ENCODE measurements at regions not wholly inside any gene's neighbourhood (a gene's known extent, or its start where the extent isn't known, plus 50 kb on each side); places are given as distances from the start of the nearest gene placed in this dataset.

DNA sequence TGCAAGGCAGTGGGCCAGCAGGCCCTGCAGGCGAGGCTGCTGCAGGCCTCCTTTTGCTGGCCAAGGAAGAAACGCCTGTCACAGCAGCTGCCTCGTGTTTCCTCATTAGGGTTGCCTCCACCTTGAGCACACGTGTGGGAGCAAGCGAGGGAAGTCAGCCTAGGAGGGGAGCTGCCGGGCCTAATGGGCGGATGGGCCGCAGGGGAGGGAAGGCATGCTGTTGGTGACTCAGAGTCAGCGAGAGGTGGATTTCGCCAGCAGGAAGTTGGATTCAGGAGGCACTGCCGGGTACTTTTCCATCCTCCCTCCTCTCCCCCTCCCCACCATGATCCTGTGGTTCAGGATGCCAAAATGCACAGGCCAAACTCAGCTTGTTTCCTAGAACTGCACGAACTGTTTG, 498.7 kb downstream of the METTL15 start:
- H3K9me2 ChIP-seq = no peaks in the 10 kb centered on the region
- no peak overlapping the region for H3K27ac ChIP-seq (ENCODE audit: low read depth in 2 of 2, low read length in 1 of 2)
- POLR2A ChIA-PET = no interaction called here
- CTCF ChIA-PET = no interaction called here
- 62% methylated on average over 11 of the region's 12 CpGs for WGBS (ENCODE audit: low lambda C conversion rate)
- no peak overlapping the region for H3K4me3 ChIP-seq (ENCODE audit: low read depth in 2 of 2, low read length in 1 of 2)
- H2AFZ ChIP-seq (ENCODE audit: low read depth) = peak overlapping the region; percentile 43; the same call in 1 of the 2 replicates
- no peaks in the 10 kb centered on the region for H3K36me3 ChIP-seq (replicated peaks in 1 of 2; ENCODE audit: control insufficient read depth in 1 of 2, insufficient read depth in 2 of 2, low read length in 1 of 2)
- no peak for TF ChIP-seq NRF1 (IDR thresholded peaks at IDR 0.05; ENCODE audit: low read depth, low read length)
- TF ChIP-seq, protein P1, sequence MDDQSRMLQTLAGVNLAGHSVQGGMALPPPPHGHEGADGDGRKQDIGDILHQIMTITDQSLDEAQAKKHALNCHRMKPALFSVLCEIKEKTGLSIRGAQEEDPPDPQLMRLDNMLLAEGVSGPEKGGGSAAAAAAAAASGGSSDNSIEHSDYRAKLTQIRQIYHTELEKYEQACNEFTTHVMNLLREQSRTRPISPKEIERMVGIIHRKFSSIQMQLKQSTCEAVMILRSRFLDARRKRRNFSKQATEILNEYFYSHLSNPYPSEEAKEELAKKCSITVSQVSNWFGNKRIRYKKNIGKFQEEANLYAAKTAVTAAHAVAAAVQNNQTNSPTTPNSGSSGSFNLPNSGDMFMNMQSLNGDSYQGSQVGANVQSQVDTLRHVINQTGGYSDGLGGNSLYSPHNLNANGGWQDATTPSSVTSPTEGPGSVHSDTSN (IDR thresholded peaks at IDR 0.05) = no peak
- TF ChIP-seq, protein P2, sequence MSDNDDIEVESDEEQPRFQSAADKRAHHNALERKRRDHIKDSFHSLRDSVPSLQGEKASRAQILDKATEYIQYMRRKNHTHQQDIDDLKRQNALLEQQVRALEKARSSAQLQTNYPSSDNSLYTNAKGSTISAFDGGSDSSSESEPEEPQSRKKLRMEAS (IDR thresholded peaks at IDR 0.05; ENCODE audit: low read depth) = peak; percentile 65
- no peak for TF ChIP-seq SIN3A (IDR thresholded peaks at IDR 0.05; ENCODE audit: borderline replicate concordance, low read depth, low read length)
- peak; percentile 9; the same call in 1 of the 2 replicates for TF ChIP-seq FOSL2 (IDR thresholded peaks at IDR 0.05; ENCODE audit: borderline replicate concordance, low read depth)
- TF ChIP-seq FOXJ3 (CRISPR knock-in tag; IDR thresholded peaks at IDR 0.05) = no peak
- H3K9ac ChIP-seq = no peak overlapping the region
- H3K27me3 ChIP-seq (ENCODE audit: insufficient read depth) = no peaks in the 10 kb centered on the region
- H3K4me2 ChIP-seq = no peak overlapping the region
- no peaks in the 10 kb centered on the region for H3K79me2 ChIP-seq (ENCODE audit: insufficient read depth)
- H4K20me1 ChIP-seq (ENCODE audit: insufficient read depth) = no peaks in the 10 kb centered on the region
- H3K9me3 ChIP-seq = no peaks in the 10 kb centered on the region
- no peaks in the 10 kb centered on the region for H3F3A ChIP-seq (replicated peaks; ENCODE audit: insufficient read depth)
- no peak for DNase-seq
- no peaks in the 10 kb centered on the region; a peak in 1 of 4 replicates for H3K4me1 ChIP-seq (ENCODE audit: control insufficient read depth in 1 of 2, insufficient read depth in 2 of 2, low read depth in 1 of 2, low read length in 1 of 2)

DNA sequence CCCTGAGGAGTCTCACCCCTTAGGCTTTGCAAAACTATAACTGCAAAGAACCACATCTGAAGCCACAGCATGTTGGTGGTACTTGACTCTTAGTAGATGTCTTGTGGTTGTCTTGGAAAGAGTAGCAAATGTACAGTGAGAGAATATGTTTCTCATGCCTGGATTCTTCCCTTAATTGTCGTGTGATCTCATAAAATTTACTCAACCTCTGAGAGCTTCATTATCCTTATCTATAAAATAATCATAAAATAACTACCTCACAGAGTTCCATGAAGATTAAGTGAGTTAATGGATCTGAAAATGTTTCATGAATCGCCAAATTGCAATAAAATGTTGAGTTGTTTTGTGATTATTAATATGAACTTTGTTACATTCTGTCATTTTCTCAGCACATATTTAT, 491.5 kb downstream of the METTL15 start:
- CTCF ChIA-PET = no interaction called here
- no peaks in the 10 kb centered on the region for H4K20me1 ChIP-seq (ENCODE audit: insufficient read depth)

More for the DNA sequence above, 491.5 kb downstream of the METTL15 start:
- Histone ChIP-seq H2AFZ (ENCODE audit: low read depth) (no peak overlapping the region), H3K27ac (ENCODE audit: low read depth in 2 of 2, low read length in 1 of 2) (no peak overlapping the region), H3K27me3 (ENCODE audit: insufficient read depth) (no peaks in the 10 kb centered on the region), H3F3A (replicated peaks; ENCODE audit: insufficient read depth) (no peaks in the 10 kb centered on the region), H3K4me3 (ENCODE audit: low read depth in 2 of 2, low read length in 1 of 2) (no peak overlapping the region), H3K4me2 (no peak overlapping the region), H3K4me1 (ENCODE audit: control insufficient read depth in 1 of 2, insufficient read depth in 2 of 2, low read depth in 1 of 2, low read length in 1 of 2) (no peaks in the 10 kb centered on the region), H3K9me3 (no peaks in the 10 kb centered on the region), H3K36me3 (replicated peaks in 1 of 2; ENCODE audit: control insufficient read depth in 1 of 2, insufficient read depth in 2 of 2, low read length in 1 of 2) (no peaks in the 10 kb centered on the region), H3K9ac (no peak overlapping the region), H3K79me2 (ENCODE audit: insufficient read depth) (no peaks in the 10 kb centered on the region), H3K9me2 (no peaks in the 10 kb centered on the region)
- WGBS (ENCODE audit: low lambda C conversion rate) = 34% methylated on average over 2 of the region's 2 CpGs
- POLR2A ChIA-PET = no interaction called here
- DNase-seq = no peak
- TF ChIP-seq RCOR1 (IDR thresholded peaks at IDR 0.05; ENCODE audit: low read length) (no peak), TEAD4 (IDR thresholded peaks at IDR 0.05; ENCODE audit: borderline replicate concordance, insufficient read depth) (no peak), TCF12 (IDR thresholded peaks at IDR 0.05) (no peak), EZH2phosphoT487 (IDR thresholded peaks at IDR 0.05; ENCODE audit: borderline replicate concordance, low read depth) (no peak), CHD2 (IDR thresholded peaks at IDR 0.05; ENCODE audit: low read length, partially characterized antibody) (no peak), RFX5 (IDR thresholded peaks at IDR 0.05; ENCODE audit: low read length) (no peak), SIN3A (IDR thresholded peaks at IDR 0.05; ENCODE audit: borderline replicate concordance, low read depth, low read length) (no peak), NRF1 (IDR thresholded peaks at IDR 0.05; ENCODE audit: low read depth, low read length) (no peak)
- TF ChIP-seq, protein P3, sequence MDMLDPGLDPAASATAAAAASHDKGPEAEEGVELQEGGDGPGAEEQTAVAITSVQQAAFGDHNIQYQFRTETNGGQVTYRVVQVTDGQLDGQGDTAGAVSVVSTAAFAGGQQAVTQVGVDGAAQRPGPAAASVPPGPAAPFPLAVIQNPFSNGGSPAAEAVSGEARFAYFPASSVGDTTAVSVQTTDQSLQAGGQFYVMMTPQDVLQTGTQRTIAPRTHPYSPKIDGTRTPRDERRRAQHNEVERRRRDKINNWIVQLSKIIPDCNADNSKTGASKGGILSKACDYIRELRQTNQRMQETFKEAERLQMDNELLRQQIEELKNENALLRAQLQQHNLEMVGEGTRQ (IDR thresholded peaks at IDR 0.05; ENCODE audit: borderline replicate concordance, low read depth, low read length) = no peak
- TF ChIP-seq, protein P4, sequence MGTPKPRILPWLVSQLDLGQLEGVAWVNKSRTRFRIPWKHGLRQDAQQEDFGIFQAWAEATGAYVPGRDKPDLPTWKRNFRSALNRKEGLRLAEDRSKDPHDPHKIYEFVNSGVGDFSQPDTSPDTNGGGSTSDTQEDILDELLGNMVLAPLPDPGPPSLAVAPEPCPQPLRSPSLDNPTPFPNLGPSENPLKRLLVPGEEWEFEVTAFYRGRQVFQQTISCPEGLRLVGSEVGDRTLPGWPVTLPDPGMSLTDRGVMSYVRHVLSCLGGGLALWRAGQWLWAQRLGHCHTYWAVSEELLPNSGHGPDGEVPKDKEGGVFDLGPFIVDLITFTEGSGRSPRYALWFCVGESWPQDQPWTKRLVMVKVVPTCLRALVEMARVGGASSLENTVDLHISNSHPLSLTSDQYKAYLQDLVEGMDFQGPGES (IDR thresholded peaks at IDR 0.05; ENCODE audit: low read depth, low read length) = no peak
- TF ChIP-seq, protein P5, sequence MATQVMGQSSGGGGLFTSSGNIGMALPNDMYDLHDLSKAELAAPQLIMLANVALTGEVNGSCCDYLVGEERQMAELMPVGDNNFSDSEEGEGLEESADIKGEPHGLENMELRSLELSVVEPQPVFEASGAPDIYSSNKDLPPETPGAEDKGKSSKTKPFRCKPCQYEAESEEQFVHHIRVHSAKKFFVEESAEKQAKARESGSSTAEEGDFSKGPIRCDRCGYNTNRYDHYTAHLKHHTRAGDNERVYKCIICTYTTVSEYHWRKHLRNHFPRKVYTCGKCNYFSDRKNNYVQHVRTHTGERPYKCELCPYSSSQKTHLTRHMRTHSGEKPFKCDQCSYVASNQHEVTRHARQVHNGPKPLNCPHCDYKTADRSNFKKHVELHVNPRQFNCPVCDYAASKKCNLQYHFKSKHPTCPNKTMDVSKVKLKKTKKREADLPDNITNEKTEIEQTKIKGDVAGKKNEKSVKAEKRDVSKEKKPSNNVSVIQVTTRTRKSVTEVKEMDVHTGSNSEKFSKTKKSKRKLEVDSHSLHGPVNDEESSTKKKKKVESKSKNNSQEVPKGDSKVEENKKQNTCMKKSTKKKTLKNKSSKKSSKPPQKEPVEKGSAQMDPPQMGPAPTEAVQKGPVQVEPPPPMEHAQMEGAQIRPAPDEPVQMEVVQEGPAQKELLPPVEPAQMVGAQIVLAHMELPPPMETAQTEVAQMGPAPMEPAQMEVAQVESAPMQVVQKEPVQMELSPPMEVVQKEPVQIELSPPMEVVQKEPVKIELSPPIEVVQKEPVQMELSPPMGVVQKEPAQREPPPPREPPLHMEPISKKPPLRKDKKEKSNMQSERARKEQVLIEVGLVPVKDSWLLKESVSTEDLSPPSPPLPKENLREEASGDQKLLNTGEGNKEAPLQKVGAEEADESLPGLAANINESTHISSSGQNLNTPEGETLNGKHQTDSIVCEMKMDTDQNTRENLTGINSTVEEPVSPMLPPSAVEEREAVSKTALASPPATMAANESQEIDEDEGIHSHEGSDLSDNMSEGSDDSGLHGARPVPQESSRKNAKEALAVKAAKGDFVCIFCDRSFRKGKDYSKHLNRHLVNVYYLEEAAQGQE (IDR thresholded peaks at IDR 0.05; ENCODE audit: low read depth, low read length) = no peak
